H1 (cell line): ENCODE measurements at regions not wholly inside any gene's neighbourhood (a gene's known extent, or its start where the extent isn't known, plus 50 kb on each side); places are given as distances from the start of the nearest gene placed in this dataset.

Experiments
- CTCF ChIA-PET: fragments of 300-600 bp; sonication (Branson Sonifier 250); formaldehyde crosslinking; loops from one replicate; lab custom pipeline; 2021; ENCODE audit not compliant: partially characterized antibody; lab: Charles Lee
- POLR2A ChIA-PET: fragments of 300-600 bp; sonication (Branson Sonifier 250); formaldehyde crosslinking; loops from one replicate; lab custom pipeline; 2021; ENCODE audit warnings: inconsistent platforms; ENCODE audit not compliant: partially characterized antibody; lab: Charles Lee
- DNase-seq, 2 experiments: peaks; one replicate each; pipeline versions ENCODE4 v3.0.0 to v3.0.0-alpha.2; 2010 to 2022; ENCODE audit warnings: low spot score in 2 of 2, low read depth in 1 of 2, mixed read lengths in 1 of 2
- FAIRE-seq: peaks from 2 replicates; lab custom pipeline; 2011; peaks lifted over from hg19 to GRCh38; lab: Jason Lieb, UNC
- H2AFZ ChIP-seq: 2 replicates; pipeline ENCODE4 v1.8.1; 2012; ENCODE audit warnings: low read length, inconsistent platforms
- H2AK5ac ChIP-seq: 2 replicates; pipeline ENCODE4 v1.6.1; 2013; ENCODE audit warnings: low read depth, low read length
- H2BK120ac ChIP-seq: replicated peaks from 2 replicates; pipeline ENCODE3; 2013; ENCODE audit warnings: low read depth, low read length, inconsistent platforms
- H2BK12ac ChIP-seq: 2 replicates; pipeline ENCODE4 v1.6.1; 2013; ENCODE audit warnings: low read depth, low read length
- H2BK15ac ChIP-seq: 2 replicates; pipeline ENCODE4 v1.6.1; 2013; ENCODE audit warnings: low read length
- H2BK20ac ChIP-seq: 2 replicates; pipeline ENCODE4 v1.6.1; 2013; ENCODE audit warnings: low read length
- H2BK5ac ChIP-seq: 2 replicates; pipeline ENCODE4 v1.6.1; 2013; ENCODE audit warnings: low read depth, low read length
- H3K14ac ChIP-seq: 2 replicates; pipeline ENCODE4 v1.6.1; 2013; ENCODE audit warnings: inconsistent platforms; ENCODE audit not compliant: insufficient read length
- H3K18ac ChIP-seq: 2 replicates; pipeline ENCODE4 v1.6.1; 2013; ENCODE audit warnings: low read length; ENCODE audit errors: extremely low read depth
- H3K23ac ChIP-seq: 2 replicates; pipeline ENCODE4 v1.6.1; 2013; ENCODE audit warnings: inconsistent platforms; ENCODE audit not compliant: insufficient read length
- H3K23me2 ChIP-seq: 2 replicates; pipeline ENCODE4 v1.6.1; 2013; ENCODE audit warnings: low read depth, low read length
- H3K27ac ChIP-seq: 2 replicates; pipeline ENCODE4 v1.6.1; 2011; ENCODE audit warnings: low read depth, low read length, inconsistent platforms
- H3K27me3 ChIP-seq, 4 experiments: replicated peaks in 1 of 4; 1 replicate in 1 of 4; 2 replicates in 3 of 4; pipeline versions ENCODE4 v1.6.1 to v1.8.1; 2011 to 2013; ENCODE audit warnings: low read length in 3 of 4, mild to moderate bottlenecking in 3 of 4, inconsistent platforms in 2 of 4, mixed read lengths in 2 of 4, moderate library complexity in 1 of 4; ENCODE audit not compliant: control insufficient read depth in 3 of 4, insufficient read depth in 3 of 4; ENCODE audit errors: extremely low read depth in 1 of 4
- H3K36me3 ChIP-seq, 4 experiments: 2 replicates each; pipeline versions ENCODE4 v1.6.1 to v1.8.1; 2011 to 2013; ENCODE audit warnings: mild to moderate bottlenecking in 4 of 4, low read length in 3 of 4, moderate library complexity in 2 of 4, control low read depth in 1 of 4, inconsistent platforms in 1 of 4; ENCODE audit not compliant: insufficient read depth in 4 of 4, control insufficient read depth in 2 of 4
- H3K4ac ChIP-seq: replicated peaks from 2 replicates; pipeline ENCODE3; 2013; ENCODE audit warnings: low read length, low read depth, mixed read lengths, inconsistent platforms; ENCODE audit not compliant: insufficient read length
- H3K4me1 ChIP-seq, 4 experiments: replicated peaks in 1 of 4; 1 replicate in 1 of 4; 2 replicates in 3 of 4; pipeline versions ENCODE4 v1.6.1 to v1.8.1; 2011 to 2013; ENCODE audit warnings: low read length in 3 of 4, inconsistent platforms in 2 of 4, mixed read lengths in 1 of 4; ENCODE audit not compliant: insufficient read depth in 4 of 4, control insufficient read depth in 3 of 4
- H3K4me2 ChIP-seq, 2 experiments: 2 replicates each; pipeline versions ENCODE4 v1.6.1 to v1.8.1; 2011 to 2013; ENCODE audit warnings: low read depth in 2 of 2, low read length in 2 of 2, control low read depth in 1 of 2, inconsistent platforms in 1 of 2, mild to moderate bottlenecking in 1 of 2; ENCODE audit not compliant: insufficient read depth in 1 of 2
- H3K4me3 ChIP-seq, 4 experiments: fragments of 200-600, 300-600 bp in 1 of 4; sonication (generic), shearing (Covaris generic), sonication (Bioruptor Twin) in 1 of 4; 2 replicates each; pipeline versions ENCODE4 v1.5.1 to v1.8.1; 2011 to 2016; ENCODE audit warnings: low read length in 4 of 4, low read depth in 3 of 4, control low read depth in 2 of 4, inconsistent platforms in 2 of 4, mild to moderate bottlenecking in 2 of 4, mixed read lengths in 1 of 4, moderate library complexity in 1 of 4; ENCODE audit not compliant: insufficient read depth in 2 of 4; ENCODE audit errors: extremely low read depth in 1 of 4
- H3K56ac ChIP-seq: replicated peaks from 2 replicates; pipeline ENCODE3; 2013; ENCODE audit warnings: low read depth, mild to moderate bottlenecking, mixed read lengths, low read length, inconsistent platforms; ENCODE audit not compliant: insufficient read length
- H3K79me1 ChIP-seq: 2 replicates; pipeline ENCODE4 v1.6.1; 2013; ENCODE audit warnings: low read depth, low read length, control low read depth
- H3K79me2 ChIP-seq, 2 experiments: 2 replicates each; pipeline versions ENCODE4 v1.6.1 to v1.8.1; 2012 to 2013; ENCODE audit warnings: low read length in 2 of 2, mild to moderate bottlenecking in 2 of 2, inconsistent platforms in 1 of 2; ENCODE audit not compliant: insufficient read depth in 2 of 2, control insufficient read depth in 1 of 2
- H3K9ac ChIP-seq, 4 experiments: replicated peaks in 1 of 4; 1 replicate in 1 of 4; 2 replicates in 3 of 4; pipeline versions ENCODE4 v1.6.1 to v1.8.1; 2011 to 2013; ENCODE audit warnings: low read depth in 3 of 4, low read length in 3 of 4, control low read depth in 2 of 4, mild to moderate bottlenecking in 2 of 4, moderate library complexity in 2 of 4, inconsistent platforms in 1 of 4; ENCODE audit errors: extremely low read depth in 1 of 4
- H3K9me3 ChIP-seq, 2 experiments: 2 replicates each; pipeline versions ENCODE4 v1.6.1 to v1.8.1; 2012 to 2013; ENCODE audit warnings: mild to moderate bottlenecking in 2 of 2, moderate library complexity in 2 of 2, control low read depth in 1 of 2, inconsistent platforms in 1 of 2, low read depth in 1 of 2, low read length in 1 of 2, mixed read lengths in 1 of 2; ENCODE audit not compliant: insufficient read depth in 2 of 2
- H4K20me1 ChIP-seq, 2 experiments: replicated peaks in 1 of 2; 2 replicates each; pipeline versions ENCODE3 to v1.8.1; 2011 to 2013; ENCODE audit warnings: inconsistent platforms in 2 of 2, low read length in 2 of 2, mild to moderate bottlenecking in 1 of 2; ENCODE audit not compliant: insufficient read depth in 2 of 2, control insufficient read depth in 1 of 2
- H4K5ac ChIP-seq: 2 replicates; pipeline ENCODE4 v1.6.1; 2013; ENCODE audit warnings: low read length, low read depth, mixed read lengths, inconsistent platforms; ENCODE audit not compliant: insufficient read length
- H4K8ac ChIP-seq: 2 replicates; pipeline ENCODE4 v1.8.0; 2013; ENCODE audit warnings: mild to moderate bottlenecking, moderate library complexity, low read length, inconsistent platforms; ENCODE audit not compliant: insufficient read depth; ENCODE audit errors: extremely low read depth
- H4K91ac ChIP-seq: replicated peaks from 2 replicates; pipeline ENCODE3; 2013; ENCODE audit warnings: low read length, mixed read lengths, inconsistent platforms; ENCODE audit not compliant: insufficient read length
- MAFK ChIP-seq: IDR thresholded peaks from 2 replicates; pipeline ENCODE4 v1.6.1; 2012; ENCODE audit warnings: low read depth, mild to moderate bottlenecking, improper control_type of control experiment, low read length
- SIX5 ChIP-seq: IDR thresholded peaks from 2 replicates; pipeline ENCODE4 v1.6.1; 2011; ENCODE audit warnings: mild to moderate bottlenecking, low read depth, low read length
- YY1 ChIP-seq: IDR thresholded peaks from 2 replicates; pipeline ENCODE4 v1.6.1; 2011; ENCODE audit warnings: low read depth, mild to moderate bottlenecking, low read length
- WGBS, 2 experiments: shearing (Covaris generic) in 1 of 2; methylation state at CpG; one replicate each; pipeline versions ENCODE4 v1.1.6 to v1.1.7; 2013 to 2015; ENCODE audit warnings: low lambda C conversion rate in 2 of 2, mixed read lengths in 2 of 2, inconsistent platforms in 1 of 2, low coverage in 1 of 2, missing lambda C conversion rate in 1 of 2; ENCODE audit not compliant: insufficient replicate concordance in 2 of 2, insufficient coverage in 1 of 2, insufficient read length in 1 of 2; ENCODE audit errors: extremely low coverage in 1 of 2, missing lambda C conversion rate in 1 of 2; 5-methylcytosine and 5-hydroxymethylcytosine counted together

DNA sequence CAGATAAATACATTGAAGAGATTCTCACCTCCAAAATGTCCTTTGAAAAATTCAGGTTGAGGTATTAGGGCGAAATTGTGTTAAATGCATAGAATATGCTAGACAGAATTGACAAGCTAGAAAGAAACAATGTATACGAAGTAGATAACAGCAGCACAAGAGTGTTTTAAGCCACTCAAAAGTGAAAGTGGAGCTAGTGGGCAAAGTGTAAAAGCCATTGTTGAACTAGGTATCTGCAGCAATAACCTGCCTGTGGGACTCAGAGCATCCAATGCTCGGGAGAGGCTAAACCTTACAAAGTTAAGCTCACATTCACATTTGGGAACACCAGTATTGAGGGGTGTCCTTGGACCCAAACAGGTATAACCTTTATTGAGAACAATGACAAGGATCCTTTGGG is 180.6 kb upstream of the TMPO start (continued):
- no peak for TF ChIP-seq SIX5

DNA sequence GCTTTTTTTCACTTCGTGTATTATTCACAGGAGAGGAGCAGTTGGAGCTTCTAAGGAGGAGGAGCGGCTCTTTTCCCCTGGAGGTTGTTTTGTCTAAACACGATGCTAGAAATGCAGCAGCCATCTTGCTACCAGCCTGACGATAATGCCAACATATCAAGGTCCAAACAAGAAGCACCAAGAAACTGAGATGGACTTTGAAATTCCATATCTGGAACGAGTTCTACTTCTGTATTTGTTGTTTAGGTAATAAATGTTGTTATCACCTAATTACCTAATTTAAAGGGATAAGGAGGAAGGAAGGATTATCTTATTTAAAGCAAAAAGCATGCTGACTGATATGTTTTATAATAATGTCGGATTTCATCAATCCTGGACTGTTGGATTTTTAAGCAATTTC is 174.4 kb upstream of the TMPO start:
- Histone ChIP-seq H4K91ac (no peak overlapping the region), H3K79me1 (no peaks in the 10 kb centered on the region), H3K36me3 (no peaks in the 10 kb centered on the region), H3K23ac (no peak overlapping the region), H3K14ac (no peak overlapping the region), H3K79me2 (no peaks in the 10 kb centered on the region), H3K18ac (no peak overlapping the region), H3K56ac (no peak overlapping the region), H3K23me2 (no peaks in the 10 kb centered on the region), H3K9me3 (no peaks in the 10 kb centered on the region), H4K5ac (no peak overlapping the region), H2BK20ac (no peak overlapping the region), H2BK12ac (no peak overlapping the region), H4K8ac (no peak overlapping the region), H3K27ac (no peak overlapping the region), H4K20me1 (no peaks in the 10 kb centered on the region), H2AFZ (no peak overlapping the region), H2AK5ac (no peak overlapping the region), H3K27me3 (no peaks in the 10 kb centered on the region), H3K4ac (no peak overlapping the region), H2BK15ac (no peak overlapping the region)
- ChIA-PET POLR2A (no interaction called here), CTCF (interaction anchor here (0.7 to 0.9 kb wide), 2 partner anchors 115 to 614 kb away, joined by 3 read pairs; no protein-coding TSS in a partner anchor)
- FAIRE-seq (no peak), DNase-seq (no peak)
- TF ChIP-seq MAFK (no peak), YY1 (0 out of 2 replicates have a peak, but pooled peaks have one; percentile 24)
- TF ChIP-seq, all 59 proteins: peak for 1
- Histone ChIP-seq H3K4me2 (no peak overlapping the region), H3K4me3 (no peak overlapping the region), H3K4me1 (peaks cover 2 to 7% (median 4%) of the 10 kb centered on the region in 4 experiments; a peak in 4 of 7 replicates), H2BK5ac (no peak overlapping the region), H2BK120ac (no peak overlapping the region), H3K9ac (no peak overlapping the region)
- 84% methylated on average over 6 of the region's 6 CpGs; no CpG with 5 or more reads in 1 of the 2 experiments for WGBS, 2 experiments
